Activated CD4-positive, alpha-beta T cell treated with anti-CD3 and anti-CD28 coated beads for 4 hours (primary cell): ENCODE measurements at regions not wholly inside any gene's neighbourhood (a gene's known extent, or its start where the extent isn't known, plus 50 kb on each side); places are given as distances from the start of the nearest gene placed in this dataset.

Experiments used
- DNase-seq, 2 donors: peaks; one replicate each; pipeline ENCODE4 v3.0.0-alpha.2; 2020

DNA sequence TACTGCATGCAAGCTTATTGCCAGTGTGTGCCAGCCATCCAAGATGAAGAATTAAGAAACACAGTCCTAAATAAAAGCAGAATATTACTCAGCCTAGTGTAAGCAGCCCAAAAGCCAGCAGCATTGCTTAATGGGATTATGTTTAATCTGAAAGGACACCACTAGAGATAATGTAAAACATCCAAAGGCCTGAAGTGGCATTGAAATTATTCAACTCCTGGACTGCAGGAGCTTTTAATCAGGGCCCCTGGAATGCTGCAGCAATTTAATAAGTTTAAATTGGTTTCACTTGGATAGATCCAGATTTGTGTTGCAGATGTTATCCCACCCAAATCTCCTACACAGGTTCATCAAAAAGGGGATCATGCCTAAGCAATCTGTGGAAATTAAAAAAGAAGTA, 193.0 kb downstream of the C12orf50 start:
- no peak for DNase-seq

DNA sequence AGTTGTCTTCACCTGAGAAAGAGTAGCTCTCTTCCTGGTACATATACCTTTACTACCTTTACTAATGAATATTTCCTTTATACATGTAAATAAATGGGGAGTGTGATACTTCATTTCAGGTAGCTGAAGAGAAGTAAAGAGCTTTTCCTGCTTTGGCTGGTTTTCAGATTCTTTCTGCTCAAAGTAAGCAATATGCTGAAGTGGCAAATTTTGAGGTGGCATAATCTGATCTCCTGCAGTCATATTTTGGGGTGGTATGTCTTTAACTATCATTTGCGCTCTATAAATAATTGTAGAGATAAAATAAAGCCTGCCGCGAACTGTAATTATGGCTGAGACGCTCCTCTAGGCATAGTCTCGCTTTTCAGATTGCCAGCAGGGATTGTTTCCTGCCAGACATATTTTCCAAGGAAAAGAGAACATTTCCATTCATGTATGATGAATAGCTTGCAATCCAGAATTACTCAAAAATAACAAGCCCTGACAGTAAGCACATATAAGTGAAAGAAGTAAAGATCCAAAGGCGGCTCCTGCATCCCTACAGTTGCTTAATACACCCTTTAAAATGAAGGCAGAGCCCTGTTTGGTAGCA, 200.7 kb downstream of the C12orf50 start:
- no peak for DNase-seq

DNA sequence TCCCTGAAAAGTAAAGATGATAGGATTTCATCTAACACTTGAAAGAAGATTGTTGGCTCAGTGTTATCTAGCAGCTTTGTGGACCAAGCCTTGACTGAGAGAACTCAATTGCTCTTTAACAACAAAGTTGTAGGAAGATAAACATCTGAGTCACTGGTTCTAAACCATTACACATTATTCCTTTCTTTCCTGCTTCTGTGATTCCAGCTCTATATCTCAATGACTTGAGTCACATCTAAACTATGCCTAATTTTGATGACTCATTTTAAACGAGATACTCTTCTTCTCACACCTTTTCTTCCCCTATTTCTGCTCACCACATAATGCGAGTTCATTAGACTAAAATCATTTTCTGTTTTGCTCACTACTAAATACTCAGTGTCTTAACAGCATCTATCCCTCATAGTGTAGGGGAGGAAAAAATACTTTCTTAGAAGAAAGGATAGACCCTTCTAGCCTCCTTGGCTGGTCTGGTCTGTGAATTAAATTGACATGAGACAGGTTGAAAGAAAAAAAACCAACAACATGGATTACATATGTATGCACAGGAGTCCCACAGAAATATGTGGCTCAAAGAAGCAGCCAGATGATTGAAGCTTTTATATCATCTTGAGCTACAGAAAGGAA, 201.4 kb downstream of the C12orf50 start:
- DNase-seq: no peak

DNA sequence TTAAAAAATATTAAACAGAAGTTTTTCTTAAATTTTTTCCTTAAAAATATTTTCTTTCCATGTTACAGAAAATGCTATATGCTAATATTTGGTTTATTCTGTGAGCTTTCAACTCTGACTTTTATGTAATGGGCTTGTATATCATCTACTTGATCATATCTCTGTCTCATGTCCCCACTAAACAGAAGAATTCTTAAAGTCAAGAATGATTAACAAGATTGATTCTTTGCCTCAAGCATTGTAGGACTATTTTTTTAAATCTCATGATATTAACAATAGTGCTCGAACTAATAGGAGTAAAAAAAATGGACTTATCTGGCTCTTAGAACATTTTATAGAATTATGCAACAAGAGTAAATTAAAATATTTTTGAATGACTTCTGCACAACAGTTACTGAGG, 206.3 kb downstream of the C12orf50 start:
- no peak for DNase-seq

DNA sequence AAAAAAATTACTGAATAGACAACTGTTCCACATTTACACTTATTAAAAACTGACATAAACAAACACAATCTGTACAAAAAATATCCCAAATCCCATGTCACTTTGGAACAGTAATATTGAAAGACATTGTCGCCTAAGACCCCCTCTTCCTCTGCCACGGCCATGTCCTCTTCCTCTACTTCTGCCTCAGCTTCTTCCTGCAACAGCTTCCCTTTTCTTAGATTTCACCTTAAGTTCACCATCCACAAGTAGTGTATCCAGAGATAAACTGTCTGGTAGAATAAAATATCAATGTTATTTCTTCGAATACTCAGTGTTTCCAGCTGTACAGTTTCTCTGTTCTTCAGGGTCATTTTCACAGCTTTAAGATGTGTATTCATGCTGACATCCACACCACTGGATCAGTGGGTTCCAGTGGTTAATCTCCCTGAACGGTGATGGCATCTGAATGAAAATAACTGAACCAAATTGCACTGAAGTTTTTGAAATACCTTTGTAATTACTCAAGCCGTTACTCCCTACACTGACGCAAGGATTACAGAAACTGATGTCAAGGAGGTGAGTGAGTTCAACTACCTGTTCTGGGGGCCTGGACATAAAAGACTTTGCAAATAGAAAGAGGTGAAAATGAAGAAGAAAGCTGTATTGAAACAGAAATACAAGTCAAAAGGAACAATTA, 208.5 kb downstream of the C12orf50 start:
- no peak for DNase-seq

DNA sequence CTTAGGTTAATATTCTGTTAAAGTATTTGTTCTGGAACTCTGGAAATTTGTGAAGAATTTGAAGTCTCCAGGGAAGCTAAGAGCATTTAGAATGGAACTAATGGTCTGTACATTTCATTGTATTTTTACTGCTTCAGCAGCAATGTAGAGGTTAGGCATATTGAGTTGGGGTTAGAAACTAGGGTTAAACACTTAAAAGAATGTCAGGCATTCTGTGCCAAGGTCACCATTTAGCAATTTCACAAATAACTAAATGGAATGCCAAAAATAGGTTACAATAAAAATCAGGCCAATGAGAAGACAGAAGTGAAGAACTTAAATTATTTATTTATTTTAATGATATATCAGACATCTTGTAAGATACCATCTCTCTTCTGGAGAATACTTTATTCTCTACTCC, 210.8 kb downstream of the C12orf50 start:
- no peak for DNase-seq

DNA sequence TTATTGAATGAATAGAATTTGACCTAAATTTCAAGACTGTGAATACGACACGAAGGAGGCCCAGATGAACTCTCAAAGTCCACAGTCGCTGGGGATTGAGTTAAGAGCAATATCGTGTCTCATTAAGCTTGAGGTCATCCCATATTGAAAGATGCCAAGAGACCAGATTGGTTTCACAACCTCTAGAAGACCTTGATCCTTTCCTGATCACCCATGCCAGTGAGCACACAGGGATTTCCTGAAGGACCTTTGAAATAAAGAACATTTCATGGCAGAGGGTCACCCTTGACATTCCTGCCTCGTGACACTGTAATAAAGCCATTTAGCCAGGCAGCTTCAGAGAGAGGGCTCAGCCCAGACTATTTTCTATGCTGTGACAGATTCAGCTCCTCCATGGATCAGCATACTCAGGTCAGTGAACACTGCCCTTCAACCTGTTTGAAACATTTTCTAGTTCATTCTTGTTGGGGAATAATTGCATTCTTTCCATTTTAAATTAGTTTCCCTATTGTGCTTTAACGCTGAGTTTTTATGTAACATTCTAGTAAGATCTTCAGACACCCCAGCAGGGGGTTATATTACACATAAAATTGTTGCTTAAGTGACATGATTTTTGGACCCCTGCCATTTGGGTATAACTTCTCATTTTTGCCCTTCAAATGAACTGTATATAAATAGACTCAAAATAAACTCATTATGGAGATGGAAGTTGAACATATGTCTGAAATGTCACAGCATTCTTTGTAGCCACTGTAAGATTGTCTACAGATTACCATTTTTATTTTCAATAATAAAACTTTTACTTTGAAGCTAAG, 213.2 kb downstream of the C12orf50 start:
- DNase-seq: no peak

DNA sequence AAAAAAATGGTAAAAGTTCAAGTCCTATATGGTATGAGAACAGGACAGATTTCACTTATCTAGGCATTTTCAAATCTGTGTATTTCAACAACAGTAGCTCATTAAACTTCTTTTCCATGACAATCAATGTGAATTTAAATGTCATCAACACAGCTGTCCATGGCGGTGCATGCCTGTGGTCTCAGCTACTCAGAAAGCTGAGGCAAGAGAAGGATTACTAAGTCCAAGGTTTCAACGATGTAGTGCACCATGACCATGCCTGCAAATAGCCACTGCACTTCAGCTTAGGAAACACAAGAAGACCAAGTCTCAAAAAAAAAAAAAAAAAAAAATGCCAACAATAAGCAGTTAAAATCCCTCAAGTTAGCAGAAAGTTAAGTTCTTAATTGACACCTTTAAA, 214.6 kb downstream of the C12orf50 start:
- DNase-seq: no peak

DNA sequence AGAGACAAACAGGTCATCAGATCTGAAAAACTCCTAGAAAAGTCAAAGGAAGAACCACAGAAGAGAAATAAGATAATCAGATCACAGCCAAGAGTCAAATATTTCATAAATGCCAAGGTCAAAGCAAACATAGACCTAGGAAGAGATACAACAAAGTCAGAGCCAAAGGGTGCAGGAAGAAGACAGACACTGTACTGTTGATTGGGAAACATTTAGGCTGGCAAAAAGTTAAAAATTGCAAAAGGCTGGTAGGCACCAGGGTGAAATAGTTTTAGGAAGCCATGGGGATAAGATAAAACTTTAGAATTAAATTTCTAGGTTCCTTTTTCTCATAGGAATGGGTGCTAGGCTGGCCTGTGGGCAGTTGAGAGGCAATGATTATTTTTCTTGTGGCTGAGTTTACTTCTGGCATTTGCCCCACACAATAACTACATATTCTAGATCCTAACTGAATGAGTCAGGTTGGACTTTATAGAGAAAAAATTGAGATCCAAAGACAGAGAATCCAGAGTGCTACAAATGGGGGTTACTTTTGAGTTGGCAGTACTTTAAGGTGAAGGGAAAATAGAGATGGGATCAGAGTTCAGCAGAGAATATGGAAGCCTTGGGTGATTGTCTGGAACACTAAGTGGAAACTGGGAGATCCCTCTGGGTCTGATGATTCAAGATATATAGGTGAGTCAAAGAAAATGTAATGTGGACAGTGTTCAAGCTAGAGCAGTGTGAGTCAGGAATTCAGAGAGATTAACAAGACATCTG, 215.5 kb downstream of the C12orf50 start:
- no peak for DNase-seq

DNA sequence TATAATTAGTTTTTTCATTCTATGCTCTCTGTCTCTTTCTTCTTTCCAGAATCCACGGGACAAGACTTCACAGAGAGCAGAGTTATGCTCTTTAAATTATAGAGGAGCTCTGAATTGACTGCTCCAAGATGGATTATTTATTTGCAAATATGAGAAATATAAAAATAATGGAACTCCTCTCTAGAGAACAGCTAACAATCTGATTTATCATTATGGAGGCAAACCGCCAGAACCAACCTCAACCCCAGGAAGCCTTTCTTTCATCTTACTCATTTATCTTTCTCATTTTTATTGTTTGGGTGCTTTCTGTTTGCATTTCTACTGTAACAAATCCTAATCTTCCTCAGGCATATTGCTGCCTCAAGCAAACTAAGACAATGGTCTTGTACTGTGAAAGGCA, 216.5 kb downstream of the C12orf50 start:
- DNase-seq: no peak

DNA sequence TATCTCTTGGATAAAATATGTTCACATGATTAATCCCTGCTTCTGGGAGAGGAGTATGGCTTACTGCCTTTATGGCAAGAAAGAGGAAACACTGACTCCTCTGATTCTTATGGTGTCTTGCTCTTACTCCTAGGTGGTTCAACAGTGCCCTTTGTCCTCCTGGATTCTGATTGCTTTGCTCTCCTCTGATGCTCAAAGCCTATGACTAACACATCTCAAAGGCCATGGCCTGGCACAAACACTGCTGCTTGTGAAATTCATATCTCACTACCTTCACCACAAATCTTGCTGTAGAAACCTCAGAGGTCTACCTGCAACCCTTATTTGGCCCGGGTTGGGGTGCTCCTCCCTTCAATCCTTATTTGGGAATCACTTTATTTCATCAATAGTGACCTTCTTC, 217.2 kb downstream of the C12orf50 start:
- no peak for DNase-seq

DNA sequence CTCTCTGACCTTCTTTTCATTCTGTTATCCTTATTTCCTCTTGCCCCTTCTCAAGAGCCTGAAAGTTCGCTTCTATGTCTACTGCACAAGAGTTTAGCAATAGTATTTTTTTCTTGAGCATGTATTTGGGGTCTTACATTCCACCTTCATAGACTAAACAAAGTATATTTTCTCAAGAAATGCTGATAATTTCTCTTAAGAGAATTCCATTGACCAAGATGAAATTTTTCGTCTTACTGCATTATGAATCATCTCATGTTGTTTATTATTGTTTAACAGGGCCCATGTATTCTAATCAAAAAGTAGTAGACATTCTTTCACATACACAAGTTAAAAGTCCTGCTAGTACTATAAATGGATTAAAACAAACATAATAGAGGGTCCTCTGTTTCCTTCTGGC, 219.3 kb downstream of the C12orf50 start:
- DNase-seq: no peak

DNA sequence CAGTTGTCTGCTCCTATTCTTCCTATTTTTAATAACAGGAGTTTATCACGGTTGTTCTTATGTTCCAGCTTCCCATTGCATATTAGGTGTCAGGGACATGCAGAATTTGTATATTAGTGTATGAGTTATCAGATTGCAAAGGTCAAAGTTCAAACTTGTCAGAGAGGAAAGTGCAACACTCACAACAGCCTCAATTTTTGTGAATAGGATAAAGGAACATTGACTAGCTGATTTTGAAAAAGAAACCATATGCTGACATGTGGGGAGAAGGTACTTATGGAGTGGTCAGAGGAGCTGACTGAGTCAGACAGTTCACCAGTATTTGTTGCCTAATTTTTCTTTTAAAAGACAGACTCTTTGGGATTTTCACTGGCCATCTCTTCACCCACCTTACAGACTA, 222.1 kb downstream of the C12orf50 start:
- no peak for DNase-seq

DNA sequence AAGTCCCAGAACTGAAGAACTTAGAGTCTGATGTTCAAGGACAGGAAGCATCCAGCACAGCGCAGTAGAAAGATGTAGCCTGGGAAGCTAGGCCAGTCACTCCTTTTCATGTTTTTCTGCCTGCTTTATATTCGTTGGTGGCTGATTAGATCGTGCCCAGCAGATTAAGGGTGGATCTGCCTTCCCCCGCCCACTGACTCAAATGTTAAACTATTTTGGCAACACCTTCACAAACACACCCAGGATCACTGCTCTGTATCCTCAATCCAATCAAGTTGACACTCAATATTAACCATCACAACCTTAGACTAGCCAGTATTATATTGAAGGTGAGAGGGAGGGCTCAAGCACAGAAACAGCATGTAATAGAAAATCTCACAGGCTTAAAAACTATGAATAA, 222.9 kb downstream of the C12orf50 start:
- DNase-seq: no peak

DNA sequence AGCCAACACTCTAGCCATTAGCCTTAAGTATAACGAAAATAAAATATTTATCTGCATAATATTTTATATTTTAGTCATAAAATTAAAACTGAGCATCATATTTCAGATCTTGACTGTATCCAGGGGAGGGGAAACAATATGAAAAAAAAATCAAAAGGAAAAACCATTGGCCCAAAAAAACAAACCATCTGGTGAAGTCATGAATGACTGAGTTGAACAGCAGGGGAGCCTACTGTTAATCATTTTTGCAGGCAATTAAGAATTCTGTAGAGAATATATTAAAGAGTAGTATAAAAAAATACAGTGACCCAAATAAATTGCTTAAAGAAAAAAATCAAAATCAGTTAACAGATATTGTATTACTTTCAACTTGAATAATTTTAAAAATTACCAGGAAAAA, 224.8 kb downstream of the C12orf50 start:
- no peak for DNase-seq

DNA sequence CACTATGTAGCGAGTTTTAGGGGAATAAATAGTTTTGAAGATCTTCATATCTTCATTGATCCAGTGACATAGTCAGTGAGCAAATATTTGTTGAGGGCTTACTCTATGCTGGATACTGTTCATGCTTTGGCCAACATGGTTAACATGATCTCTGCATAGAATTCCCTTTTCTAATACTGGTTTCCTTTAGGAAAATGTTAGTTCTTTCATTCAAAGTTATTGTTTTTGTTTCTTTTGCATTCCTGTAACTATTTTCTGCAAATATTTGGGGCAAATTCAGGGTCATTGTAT, 226.5 kb downstream of the C12orf50 start:
- DNase-seq: no peak

DNA sequence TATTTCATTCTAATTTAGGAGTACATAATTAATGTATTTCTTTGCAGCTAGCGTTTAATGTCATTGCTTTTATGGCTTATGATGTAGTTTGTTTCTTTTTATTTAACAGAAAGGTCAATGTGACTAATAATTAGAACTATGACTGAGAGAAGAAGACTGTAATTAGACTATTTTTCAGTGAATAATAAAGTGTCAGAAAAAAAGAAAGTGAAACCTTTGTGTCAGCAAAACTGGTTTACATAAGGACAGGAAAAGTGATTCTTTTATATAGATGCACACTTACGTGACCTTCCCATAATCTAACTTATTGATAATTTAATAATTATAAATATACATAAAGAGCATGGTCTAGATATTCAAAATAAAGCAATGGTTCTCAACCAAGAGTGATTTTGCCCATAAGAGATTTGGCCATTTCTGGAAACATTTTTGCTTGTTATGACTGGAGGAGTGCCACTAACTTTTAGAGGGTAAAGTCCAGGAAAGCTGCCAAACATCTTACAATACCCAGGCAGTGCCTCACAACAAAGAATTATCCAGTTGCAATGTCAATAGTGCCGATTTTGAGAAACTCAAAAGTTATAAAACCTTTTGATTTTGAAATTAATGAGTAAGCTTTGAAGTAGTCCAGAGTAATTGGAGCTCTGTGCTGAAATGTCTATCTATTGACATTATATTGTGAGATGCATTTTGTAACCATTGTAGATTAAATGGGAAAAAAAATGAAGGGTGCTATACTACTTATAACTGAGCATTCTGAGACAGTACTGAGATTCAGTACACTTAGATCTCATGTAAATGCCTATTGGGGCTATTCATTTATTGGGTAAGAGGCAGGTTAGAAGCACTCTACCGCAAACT, 227.1 kb downstream of the C12orf50 start:
- DNase-seq: no peak

DNA sequence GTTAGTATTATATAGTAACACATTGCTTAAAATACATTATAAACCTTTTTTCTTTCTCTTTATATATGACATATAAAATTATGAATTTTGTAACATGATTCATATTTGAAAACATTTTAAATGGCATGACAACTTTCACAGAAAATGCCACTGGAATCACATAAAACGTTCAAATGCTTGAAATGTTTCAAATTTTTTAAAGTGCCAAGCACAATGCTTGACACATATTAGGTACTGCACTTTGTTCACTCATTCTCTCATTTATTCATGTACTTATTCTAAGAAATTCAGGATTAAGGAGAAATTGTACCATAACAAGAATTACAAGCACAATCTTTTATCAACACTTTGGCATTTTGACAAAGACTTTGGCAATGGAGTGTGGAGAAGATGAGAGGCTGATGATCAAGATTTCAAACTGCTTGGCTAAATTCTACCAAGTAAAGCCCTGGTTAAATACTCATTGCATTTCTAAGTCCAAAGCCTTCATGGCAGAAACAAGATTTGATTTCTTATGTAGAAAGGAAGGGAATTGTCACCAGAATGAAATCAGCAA, 232.2 kb downstream of the C12orf50 start:
- no peak for DNase-seq

DNA sequence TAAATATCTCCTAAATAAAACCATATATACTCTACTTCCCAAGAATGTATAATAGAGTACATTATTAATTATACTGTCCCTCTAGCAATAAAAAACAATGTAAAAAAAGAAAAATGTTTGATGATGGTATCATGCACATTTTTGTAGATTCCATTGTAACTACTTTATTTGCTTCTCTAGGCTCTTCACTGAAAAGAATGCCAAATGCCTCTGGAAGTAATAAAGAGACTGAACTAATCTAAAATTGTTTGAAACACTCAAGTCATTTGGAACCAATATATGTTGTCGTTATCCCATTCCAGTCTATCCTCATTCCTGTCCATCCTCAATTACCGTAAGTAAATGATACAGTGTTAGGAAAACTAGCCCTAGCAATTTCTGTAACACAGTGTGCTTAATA, 233.6 kb downstream of the C12orf50 start:
- no peak for DNase-seq

DNA sequence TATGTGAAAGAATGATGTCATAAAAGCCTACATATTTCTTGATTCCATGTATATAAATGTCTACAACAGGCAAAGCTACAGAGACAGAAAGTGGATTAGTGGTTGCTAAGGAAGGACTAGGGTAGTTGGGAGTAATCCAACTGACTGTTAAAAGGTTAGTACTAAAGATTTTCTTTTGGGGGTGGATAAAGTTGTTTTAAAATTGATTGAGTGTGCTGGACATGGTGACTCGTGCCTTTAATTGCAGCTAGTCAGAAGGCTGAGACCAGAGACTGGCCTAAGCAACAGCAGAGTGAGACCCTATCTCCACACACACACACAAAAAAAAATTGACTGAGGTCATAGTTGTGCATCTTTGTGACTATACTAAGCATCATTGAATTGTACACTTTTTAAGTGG, 234.3 kb downstream of the C12orf50 start:
- DNase-seq: no peak

DNA sequence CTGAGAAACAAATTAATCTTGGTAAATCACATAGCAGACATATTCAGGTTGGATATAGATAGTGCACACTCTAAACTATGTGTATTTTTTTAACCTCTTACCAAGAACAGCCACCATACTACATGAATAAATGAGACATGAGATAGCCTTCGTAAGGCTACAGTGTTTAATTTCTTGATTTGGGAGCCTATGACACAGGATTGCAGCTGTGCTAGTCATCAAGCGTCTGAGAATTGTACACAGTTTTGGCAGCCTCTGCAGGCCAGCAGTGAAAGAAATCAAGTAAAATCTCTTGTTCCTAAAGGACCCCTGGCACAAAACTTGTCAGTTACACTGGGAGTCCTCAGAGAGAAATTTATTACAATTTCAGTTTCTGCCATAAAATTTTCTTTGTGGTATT, 236.1 kb downstream of the C12orf50 start:
- no peak for DNase-seq

DNA sequence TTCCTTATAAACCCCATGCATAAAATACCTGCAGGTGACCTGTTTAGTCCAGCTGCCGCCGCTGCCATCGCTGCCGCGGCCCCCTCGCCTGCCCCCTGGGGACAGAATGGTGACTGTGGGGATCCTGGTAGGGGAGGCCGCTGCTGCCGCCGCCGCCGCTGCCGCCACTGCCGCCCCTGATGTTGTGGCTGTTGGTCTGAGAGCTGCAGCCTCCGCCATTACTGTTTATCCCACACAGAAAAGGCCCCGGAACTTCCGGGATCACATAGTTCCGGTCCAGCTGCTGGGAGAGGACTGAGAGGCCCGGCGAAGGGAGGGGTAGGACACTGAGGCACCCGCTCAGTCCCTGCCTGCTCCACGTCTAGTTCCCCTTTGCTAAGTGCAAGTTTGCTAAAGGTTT, 244.9 kb downstream of the C12orf50 start:
- DNase-seq: no peak
